ENCODE measurements at regions not wholly inside any gene's neighbourhood (a gene's known extent, or its start where the extent isn't known, plus 50 kb on each side); places are given as distances from the start of the nearest gene placed in this dataset.

DNA sequence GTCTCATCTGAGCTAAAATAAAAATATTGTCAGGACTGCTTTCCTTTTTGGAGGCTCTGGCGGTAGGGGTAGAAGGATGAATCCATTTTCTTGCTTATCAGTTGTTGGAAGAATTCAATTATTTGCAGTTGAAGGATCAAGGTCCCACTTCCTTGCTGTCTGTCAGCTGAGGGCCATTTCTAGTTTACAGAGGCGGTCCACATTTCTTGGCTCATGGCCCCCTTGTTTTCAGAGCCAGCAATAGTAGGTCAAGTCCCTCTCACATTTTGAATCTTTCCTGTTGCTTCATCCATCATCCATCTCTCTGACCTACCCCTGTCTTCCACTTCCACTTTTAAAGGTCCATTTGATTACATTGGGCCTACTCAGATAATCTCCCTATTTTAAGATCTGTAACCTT, 1099.3 kb upstream of the DIAPH2 start (continued):
- TF ChIP-seq, protein P1, sequence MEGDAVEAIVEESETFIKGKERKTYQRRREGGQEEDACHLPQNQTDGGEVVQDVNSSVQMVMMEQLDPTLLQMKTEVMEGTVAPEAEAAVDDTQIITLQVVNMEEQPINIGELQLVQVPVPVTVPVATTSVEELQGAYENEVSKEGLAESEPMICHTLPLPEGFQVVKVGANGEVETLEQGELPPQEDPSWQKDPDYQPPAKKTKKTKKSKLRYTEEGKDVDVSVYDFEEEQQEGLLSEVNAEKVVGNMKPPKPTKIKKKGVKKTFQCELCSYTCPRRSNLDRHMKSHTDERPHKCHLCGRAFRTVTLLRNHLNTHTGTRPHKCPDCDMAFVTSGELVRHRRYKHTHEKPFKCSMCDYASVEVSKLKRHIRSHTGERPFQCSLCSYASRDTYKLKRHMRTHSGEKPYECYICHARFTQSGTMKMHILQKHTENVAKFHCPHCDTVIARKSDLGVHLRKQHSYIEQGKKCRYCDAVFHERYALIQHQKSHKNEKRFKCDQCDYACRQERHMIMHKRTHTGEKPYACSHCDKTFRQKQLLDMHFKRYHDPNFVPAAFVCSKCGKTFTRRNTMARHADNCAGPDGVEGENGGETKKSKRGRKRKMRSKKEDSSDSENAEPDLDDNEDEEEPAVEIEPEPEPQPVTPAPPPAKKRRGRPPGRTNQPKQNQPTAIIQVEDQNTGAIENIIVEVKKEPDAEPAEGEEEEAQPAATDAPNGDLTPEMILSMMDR (IDR thresholded peaks at IDR 0.05): no peak
- TF ChIP-seq ZC3H11A (IDR thresholded peaks at IDR 0.05): no peak
- no peak for TF ChIP-seq SMC3 (IDR thresholded peaks at IDR 0.05)
- no peak for TF ChIP-seq ZNF302 (CRISPR knock-in tag; IDR thresholded peaks at IDR 0.05)
- TF ChIP-seq ZFP36 (IDR thresholded peaks at IDR 0.05; ENCODE audit: borderline replicate concordance, partially characterized antibody): no peak
- TF ChIP-seq RAD21 (conservative IDR thresholded peaks at IDR 0.05 in 1 of 2, IDR thresholded peaks at IDR 0.05 in 1 of 2): no peak
- TF ChIP-seq, protein P2, sequence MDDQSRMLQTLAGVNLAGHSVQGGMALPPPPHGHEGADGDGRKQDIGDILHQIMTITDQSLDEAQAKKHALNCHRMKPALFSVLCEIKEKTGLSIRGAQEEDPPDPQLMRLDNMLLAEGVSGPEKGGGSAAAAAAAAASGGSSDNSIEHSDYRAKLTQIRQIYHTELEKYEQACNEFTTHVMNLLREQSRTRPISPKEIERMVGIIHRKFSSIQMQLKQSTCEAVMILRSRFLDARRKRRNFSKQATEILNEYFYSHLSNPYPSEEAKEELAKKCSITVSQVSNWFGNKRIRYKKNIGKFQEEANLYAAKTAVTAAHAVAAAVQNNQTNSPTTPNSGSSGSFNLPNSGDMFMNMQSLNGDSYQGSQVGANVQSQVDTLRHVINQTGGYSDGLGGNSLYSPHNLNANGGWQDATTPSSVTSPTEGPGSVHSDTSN (IDR thresholded peaks at IDR 0.05): no peak
- TF ChIP-seq HOXA7 (CRISPR knock-in tag; IDR thresholded peaks at IDR 0.05): no peak
- no peak for TF ChIP-seq ZSCAN20 (CRISPR knock-in tag; IDR thresholded peaks at IDR 0.05)
- TF ChIP-seq RCOR1 (IDR thresholded peaks at IDR 0.05; ENCODE audit: low read depth, low read length): no peak
- no peak for TF ChIP-seq KDM5A (IDR thresholded peaks at IDR 0.05)

DNA sequence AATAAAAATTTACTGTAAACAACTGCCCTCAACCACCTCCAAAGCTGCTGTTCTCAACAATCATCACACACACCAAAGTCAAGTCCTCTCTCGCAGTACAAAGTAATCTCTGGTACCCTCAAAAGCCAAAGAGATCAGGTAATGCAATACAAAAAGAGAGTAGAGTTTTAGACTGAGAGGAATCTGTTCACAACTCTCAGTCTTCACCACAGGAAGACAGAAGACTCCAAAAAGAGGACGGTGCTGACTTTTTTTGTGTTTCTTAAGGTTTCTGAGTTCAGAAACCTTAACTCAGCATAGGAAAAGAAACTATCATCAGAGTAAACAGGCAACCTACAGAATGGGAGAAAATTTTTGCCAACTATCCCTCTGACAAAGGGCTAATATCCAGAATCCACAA, 1072.3 kb upstream of the DIAPH2 start:
- no peak for ATAC-seq
- FAIRE-seq: no peak
- ChIA-PET CTCF (no interaction called here), POLR2A (no interaction called here)
- Histone ChIP-seq H3K27ac (no peak overlapping the region), H3K9me3 (no peaks in the 10 kb centered on the region), H3K4me2 (no peak overlapping the region), H3K4me3 (no peak overlapping the region), H3K4me1 (no peaks in the 10 kb centered on the region)
- WGBS (ENCODE audit: missing lambda C conversion rate): 4% methylated on average over 2 of the region's 2 CpGs
- DNase-seq (ENCODE audit: low read depth in 1 of 2, low spot score in 1 of 2): no peak
- TF ChIP-seq FOSB (CRISPR knock-in tag; IDR thresholded peaks at IDR 0.05) (no peak), HDAC2 (IDR thresholded peaks at IDR 0.05) (no peak), FOSL2 (IDR thresholded peaks at IDR 0.05) (no peak), FOSL2 (CRISPR knock-in tag; IDR thresholded peaks at IDR 0.05) (no peak), JUN (IDR thresholded peaks at IDR 0.05) (no peak), EP300 (IDR thresholded peaks at IDR 0.05) (no peak), ZC3H11A (IDR thresholded peaks at IDR 0.05) (no peak), CHD4 (IDR thresholded peaks at IDR 0.05; ENCODE audit: borderline replicate concordance) (no peak), SMC3 (IDR thresholded peaks at IDR 0.05) (no peak), RFX5 (IDR thresholded peaks at IDR 0.05) (no peak), KDM5A (IDR thresholded peaks at IDR 0.05) (no peak), HOXA7 (CRISPR knock-in tag; IDR thresholded peaks at IDR 0.05) (no peak)
- TF ChIP-seq, protein P3, sequence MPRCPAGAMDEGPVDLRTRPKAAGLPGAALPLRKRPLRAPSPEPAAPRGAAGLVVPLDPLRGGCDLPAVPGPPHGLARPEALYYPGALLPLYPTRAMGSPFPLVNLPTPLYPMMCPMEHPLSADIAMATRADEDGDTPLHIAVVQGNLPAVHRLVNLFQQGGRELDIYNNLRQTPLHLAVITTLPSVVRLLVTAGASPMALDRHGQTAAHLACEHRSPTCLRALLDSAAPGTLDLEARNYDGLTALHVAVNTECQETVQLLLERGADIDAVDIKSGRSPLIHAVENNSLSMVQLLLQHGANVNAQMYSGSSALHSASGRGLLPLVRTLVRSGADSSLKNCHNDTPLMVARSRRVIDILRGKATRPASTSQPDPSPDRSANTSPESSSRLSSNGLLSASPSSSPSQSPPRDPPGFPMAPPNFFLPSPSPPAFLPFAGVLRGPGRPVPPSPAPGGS (IDR thresholded peaks at IDR 0.05): no peak
- TF ChIP-seq, protein P4, sequence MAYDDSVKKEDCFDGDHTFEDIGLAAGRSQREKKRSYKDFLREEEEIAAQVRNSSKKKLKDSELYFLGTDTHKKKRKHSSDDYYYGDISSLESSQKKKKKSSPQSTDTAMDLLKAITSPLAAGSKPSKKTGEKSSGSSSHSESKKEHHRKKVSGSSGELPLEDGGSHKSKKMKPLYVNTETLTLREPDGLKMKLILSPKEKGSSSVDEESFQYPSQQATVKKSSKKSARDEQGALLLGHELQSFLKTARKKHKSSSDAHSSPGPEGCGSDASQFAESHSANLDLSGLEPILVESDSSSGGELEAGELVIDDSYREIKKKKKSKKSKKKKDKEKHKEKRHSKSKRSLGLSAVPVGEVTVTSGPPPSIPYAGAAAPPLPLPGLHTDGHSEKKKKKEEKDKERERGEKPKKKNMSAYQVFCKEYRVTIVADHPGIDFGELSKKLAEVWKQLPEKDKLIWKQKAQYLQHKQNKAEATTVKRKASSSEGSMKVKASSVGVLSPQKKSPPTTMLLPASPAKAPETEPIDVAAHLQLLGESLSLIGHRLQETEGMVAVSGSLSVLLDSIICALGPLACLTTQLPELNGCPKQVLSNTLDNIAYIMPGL (CRISPR knock-in tag; IDR thresholded peaks at IDR 0.05; ENCODE audit: borderline replicate concordance): no peak
- TF ChIP-seq, protein P5, sequence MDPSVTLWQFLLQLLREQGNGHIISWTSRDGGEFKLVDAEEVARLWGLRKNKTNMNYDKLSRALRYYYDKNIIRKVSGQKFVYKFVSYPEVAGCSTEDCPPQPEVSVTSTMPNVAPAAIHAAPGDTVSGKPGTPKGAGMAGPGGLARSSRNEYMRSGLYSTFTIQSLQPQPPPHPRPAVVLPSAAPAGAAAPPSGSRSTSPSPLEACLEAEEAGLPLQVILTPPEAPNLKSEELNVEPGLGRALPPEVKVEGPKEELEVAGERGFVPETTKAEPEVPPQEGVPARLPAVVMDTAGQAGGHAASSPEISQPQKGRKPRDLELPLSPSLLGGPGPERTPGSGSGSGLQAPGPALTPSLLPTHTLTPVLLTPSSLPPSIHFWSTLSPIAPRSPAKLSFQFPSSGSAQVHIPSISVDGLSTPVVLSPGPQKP (IDR thresholded peaks at IDR 0.05; ENCODE audit: low read depth, low read length): no peak
- TF ChIP-seq, protein P6, sequence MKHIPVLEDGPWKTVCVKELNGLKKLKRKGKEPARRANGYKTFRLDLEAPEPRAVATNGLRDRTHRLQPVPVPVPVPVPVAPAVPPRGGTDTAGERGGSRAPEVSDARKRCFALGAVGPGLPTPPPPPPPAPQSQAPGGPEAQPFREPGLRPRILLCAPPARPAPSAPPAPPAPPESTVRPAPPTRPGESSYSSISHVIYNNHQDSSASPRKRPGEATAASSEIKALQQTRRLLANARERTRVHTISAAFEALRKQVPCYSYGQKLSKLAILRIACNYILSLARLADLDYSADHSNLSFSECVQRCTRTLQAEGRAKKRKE (CRISPR knock-in tag; IDR thresholded peaks at IDR 0.05; ENCODE audit: low read depth): no peak
- TF ChIP-seq, protein P1 (IDR thresholded peaks at IDR 0.05): no peak
- TF ChIP-seq, protein P7, sequence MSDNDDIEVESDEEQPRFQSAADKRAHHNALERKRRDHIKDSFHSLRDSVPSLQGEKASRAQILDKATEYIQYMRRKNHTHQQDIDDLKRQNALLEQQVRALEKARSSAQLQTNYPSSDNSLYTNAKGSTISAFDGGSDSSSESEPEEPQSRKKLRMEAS (IDR thresholded peaks at IDR 0.05): no peak
